Activated CD4-positive, alpha-beta memory T cell treated with anti-CD3 and anti-CD28 coated beads, Interleukin-2, amount 10 ng/mL, durations not matched to agents 7 days and 5 days (primary cell): ENCODE measurements at regions not wholly inside any gene's neighbourhood (a gene's known extent, or its start where the extent isn't known, plus 50 kb on each side); places are given as distances from the start of the nearest gene placed in this dataset.

Experiments used
- CTCF ChIA-PET: fragments of 350-600 bp; sonication (Branson Sonifier 250); formaldehyde crosslinking; loops from one replicate; lab custom pipeline; 2021; ENCODE audit warnings: antibody characterized with exemption, inconsistent platforms; lab: Charles Lee
- POLR2A ChIA-PET: fragments of 350-600 bp; sonication (Branson Sonifier 250); formaldehyde crosslinking; loops from one replicate; lab custom pipeline; 2021; ENCODE audit warnings: antibody characterized with exemption; lab: Charles Lee
- DNase-seq: peaks from one replicate; pipeline ENCODE4 v3.0.0-alpha.2; 2020
- H3K27ac Mint-ChIP-seq: one replicate; pipeline ENCODE4 v1.8.0; 2021; ENCODE audit warnings: mild to moderate bottlenecking, mixed read lengths
- H3K27me3 Mint-ChIP-seq: one replicate; pipeline ENCODE4 v1.8.0; 2021; ENCODE audit warnings: mixed read lengths
- H3K36me3 Mint-ChIP-seq: one replicate; pipeline ENCODE4 v1.8.0; 2021; ENCODE audit warnings: low read depth, mixed read lengths
- H3K4me1 Mint-ChIP-seq: one replicate; pipeline ENCODE4 v1.8.0; 2021; ENCODE audit warnings: mixed read lengths
- H3K4me3 Mint-ChIP-seq: one replicate; pipeline ENCODE4 v1.8.0; 2021; ENCODE audit warnings: mild to moderate bottlenecking, mixed read lengths
- H3K9me3 Mint-ChIP-seq: one replicate; pipeline ENCODE4 v1.8.0; 2021; ENCODE audit warnings: mixed read lengths

DNA sequence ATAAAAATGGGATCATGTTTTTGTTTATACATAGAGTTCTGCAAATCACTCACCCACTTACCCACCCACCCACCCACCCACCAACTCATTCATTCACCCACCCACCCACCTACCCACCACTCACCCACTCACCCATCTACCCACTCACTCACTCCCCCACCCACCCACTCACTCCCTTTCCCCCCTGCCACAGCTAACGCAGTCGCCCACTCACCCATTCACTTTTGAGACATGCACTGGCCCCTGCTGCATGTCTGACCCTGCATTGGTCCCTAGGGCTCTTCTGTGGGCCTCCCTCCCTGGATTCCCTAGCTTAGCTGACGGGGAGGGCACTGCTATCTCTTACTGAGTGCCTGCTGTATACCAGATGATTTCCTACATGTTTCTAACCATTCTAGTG is 100.4 kb upstream of the CSF3R start:
- Mint-ChIP-seq H3K4me1 (no peaks in the 10 kb centered on the region), H3K4me3 (no peak overlapping the region), H3K27me3 (peaks cover 23% of the 10 kb centered on the region), H3K27ac (no peak overlapping the region), H3K36me3 (no peaks in the 10 kb centered on the region), H3K9me3 (no peaks in the 10 kb centered on the region)
- ChIA-PET CTCF (no interaction called here), POLR2A (no interaction called here)
- DNase-seq = no peak

DNA sequence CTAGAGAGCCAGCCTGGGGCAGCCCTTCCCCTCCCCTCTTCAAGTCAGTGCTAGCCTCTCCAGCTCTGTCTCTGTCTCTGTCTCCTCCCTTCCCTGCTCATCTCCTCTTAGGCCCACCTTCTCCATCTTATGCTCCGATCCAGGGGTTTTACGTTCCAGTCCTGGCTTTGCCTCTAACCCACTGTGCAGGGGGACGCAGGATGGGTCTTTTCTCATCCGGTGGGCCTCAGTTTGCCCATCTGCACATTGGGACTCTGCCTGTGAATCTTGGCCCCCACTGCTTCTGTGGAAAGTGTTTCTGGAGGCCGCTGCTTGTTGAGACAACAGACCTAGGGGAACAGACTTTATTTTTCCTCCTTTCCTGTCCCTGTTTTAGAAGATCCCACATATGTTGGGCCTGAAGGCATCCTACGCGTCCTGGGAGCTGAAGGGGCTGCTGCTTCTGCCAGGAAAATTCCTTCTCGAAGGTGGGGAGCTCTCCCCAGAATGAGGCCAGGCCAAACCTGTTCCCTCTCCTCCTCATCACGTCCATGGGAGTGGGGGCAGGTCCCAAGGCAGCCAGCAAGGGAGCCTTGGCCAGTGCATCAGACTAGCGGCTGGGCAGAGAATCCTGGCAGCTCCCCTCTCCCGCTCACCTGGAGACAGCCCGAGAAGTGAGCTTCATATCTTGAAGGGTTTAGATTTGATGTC is 99.5 kb upstream of the CSF3R start:
- Mint-ChIP-seq H3K4me1 (no peaks in the 10 kb centered on the region), H3K27me3 (peaks cover 23% of the 10 kb centered on the region), H3K27ac (no peak overlapping the region), H3K4me3 (no peak overlapping the region), H3K36me3 (no peaks in the 10 kb centered on the region), H3K9me3 (no peaks in the 10 kb centered on the region)
- no peak for DNase-seq
- ChIA-PET CTCF (no interaction called here), POLR2A (no interaction called here)

DNA sequence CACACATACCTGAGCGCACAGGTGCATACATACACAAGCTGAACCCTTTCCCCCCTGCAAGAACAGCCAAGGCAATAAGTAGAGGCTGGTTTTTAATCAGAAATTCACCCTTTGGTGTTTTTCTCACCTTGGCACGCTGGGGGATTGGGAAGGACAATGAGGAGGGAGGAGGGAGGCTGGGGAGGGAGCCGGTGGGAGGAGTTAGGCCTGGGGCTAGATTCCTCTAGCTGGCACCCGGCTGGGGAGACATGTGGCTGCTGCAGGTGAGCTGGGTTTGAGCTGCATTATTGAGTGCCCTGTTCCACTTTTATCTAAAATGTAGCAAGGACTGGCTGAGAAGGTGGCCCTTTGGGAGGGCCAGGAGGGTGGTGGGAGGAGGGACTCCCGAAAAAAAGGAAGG is 97.8 kb upstream of the CSF3R start:
- DNase-seq = no peak
- ChIA-PET CTCF (no interaction called here), POLR2A (no interaction called here)

DNA sequence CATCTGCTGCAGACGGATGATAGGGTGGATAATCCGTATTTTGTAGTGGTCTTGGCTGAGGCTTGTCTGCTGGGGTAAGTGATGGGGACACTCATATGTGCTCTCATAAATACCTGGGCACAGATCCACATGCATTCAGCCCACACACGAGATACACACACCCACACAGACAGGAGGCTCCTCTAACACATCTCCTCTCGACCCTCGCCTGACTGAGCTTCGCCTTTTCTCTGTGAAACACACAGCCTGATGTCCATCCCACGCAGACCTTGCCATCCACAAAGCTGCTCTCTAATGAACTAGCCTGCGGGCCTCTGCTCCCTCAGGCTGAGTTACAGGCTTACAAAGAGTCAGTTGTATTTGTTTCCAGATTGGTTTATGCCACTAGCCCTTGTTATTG is 96.3 kb upstream of the CSF3R start:
- peaks cover 12% of the 10 kb centered on the region for H3K27me3 Mint-ChIP-seq
- ChIA-PET CTCF (interaction anchor here (1.2 kb wide), 1 partner anchor 63 kb away, joined by 3 read pairs; no protein-coding TSS in a partner anchor), POLR2A (no interaction called here)
- H3K27ac Mint-ChIP-seq = no peak overlapping the region
- H3K9me3 Mint-ChIP-seq = no peaks in the 10 kb centered on the region
- H3K4me3 Mint-ChIP-seq = no peak overlapping the region
- no peaks in the 10 kb centered on the region for H3K36me3 Mint-ChIP-seq
- no peak for DNase-seq
- H3K4me1 Mint-ChIP-seq = no peaks in the 10 kb centered on the region

More for the DNA sequence above, 97.8 kb upstream of the CSF3R start:
- Mint-ChIP-seq H3K27me3 (peaks cover 15% of the 10 kb centered on the region), H3K9me3 (no peaks in the 10 kb centered on the region), H3K4me1 (no peaks in the 10 kb centered on the region), H3K4me3 (no peak overlapping the region), H3K27ac (no peak overlapping the region), H3K36me3 (no peaks in the 10 kb centered on the region)

DNA sequence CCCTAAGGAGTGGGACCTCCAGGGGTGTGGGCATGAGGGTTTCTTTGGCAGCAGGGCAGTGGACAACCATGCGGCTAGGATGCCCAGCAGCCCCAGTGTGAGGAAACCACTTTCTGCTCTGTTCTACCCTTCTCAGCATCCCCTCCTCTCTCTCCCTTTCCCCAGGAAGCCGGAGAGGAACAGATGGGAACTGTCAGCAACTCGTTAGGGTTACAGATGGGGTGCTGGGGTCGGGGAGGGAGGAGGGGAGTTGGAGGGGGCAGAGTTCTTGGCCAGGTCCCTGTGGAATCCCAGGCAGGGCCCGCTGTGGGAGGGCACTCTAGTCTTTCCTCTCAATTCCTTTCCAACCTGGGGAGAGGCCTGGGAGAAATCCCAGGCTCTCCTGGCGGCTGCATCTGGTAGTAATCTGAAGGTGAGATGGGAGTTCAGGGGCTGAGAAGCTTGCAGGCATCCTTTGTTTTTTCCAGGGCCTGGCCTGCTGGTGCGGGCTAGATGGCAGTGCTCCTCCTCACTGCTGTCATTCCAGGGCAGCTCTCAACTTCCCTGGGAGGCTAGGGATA is 93.9 kb upstream of the CSF3R start:
- ChIA-PET CTCF (interaction anchor here (0.6 to 1.6 kb wide), 18 partner anchors 12 to 601 kb away, joined by 3 to 7 read pairs (median 3); no protein-coding TSS in a partner anchor), POLR2A (no interaction called here)
- H3K36me3 Mint-ChIP-seq = no peaks in the 10 kb centered on the region
- no peak for DNase-seq
- no peaks in the 10 kb centered on the region for H3K4me1 Mint-ChIP-seq
- H3K27me3 Mint-ChIP-seq = peaks cover 25% of the 10 kb centered on the region
- no peak overlapping the region for H3K27ac Mint-ChIP-seq
- no peaks in the 10 kb centered on the region for H3K9me3 Mint-ChIP-seq
- H3K4me3 Mint-ChIP-seq = no peak overlapping the region

DNA sequence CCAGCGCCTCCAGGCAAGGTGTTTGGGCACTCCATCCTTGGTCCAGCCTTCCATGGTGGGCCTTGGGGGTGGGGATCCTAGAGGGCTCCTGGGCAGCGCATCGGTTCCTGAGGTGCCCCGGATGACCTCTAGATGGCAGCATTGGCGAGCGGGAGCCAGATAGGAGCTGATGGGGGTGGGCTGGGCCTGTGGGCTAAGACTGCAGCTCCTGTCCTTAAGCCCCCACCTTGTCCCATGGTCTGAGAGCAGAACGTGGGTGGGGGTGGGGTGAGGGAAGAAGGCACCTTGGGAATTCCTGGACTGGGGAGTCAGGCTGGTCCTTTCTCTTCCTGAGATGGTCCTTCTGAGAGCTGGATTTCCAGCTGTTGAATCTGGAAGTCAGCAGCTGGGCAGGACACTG is 93.4 kb upstream of the CSF3R start:
- Mint-ChIP-seq H3K27ac (no peak overlapping the region), H3K27me3 (peaks cover 25% of the 10 kb centered on the region), H3K9me3 (no peaks in the 10 kb centered on the region), H3K4me1 (no peaks in the 10 kb centered on the region), H3K4me3 (no peak overlapping the region), H3K36me3 (no peaks in the 10 kb centered on the region)
- ChIA-PET CTCF (interaction anchor here (0.6 to 1.6 kb wide), 18 partner anchors 11 to 601 kb away, joined by 3 to 7 read pairs (median 3); no protein-coding TSS in a partner anchor), POLR2A (no interaction called here)
- DNase-seq = peak; percentile 54

DNA sequence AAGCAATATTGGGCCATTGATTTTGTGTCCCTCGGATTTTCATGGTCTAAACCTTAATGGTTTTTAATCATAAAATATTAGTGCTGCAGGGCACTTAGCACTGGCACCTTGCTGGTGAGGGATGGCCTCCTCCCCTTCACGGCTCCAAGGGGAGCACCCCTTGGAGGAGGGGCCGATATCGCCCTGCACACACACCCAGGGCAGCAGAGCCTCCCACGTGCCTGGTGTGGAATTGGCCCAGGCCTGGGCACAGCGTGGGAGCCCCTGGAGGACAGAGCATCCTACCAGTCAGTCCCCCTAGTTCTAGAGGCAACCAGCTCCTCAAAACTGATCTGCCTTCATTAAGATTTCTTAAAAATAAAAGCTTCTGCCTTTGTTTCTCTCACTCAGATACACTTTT is 90.7 kb upstream of the CSF3R start:
- POLR2A ChIA-PET = no interaction called here
- Mint-ChIP-seq H3K36me3 (no peaks in the 10 kb centered on the region), H3K4me1 (no peaks in the 10 kb centered on the region), H3K4me3 (no peak overlapping the region), H3K9me3 (no peaks in the 10 kb centered on the region), H3K27me3 (peaks cover 19% of the 10 kb centered on the region), H3K27ac (no peak overlapping the region)
- DNase-seq = no peak
- CTCF ChIA-PET = no interaction called here

DNA sequence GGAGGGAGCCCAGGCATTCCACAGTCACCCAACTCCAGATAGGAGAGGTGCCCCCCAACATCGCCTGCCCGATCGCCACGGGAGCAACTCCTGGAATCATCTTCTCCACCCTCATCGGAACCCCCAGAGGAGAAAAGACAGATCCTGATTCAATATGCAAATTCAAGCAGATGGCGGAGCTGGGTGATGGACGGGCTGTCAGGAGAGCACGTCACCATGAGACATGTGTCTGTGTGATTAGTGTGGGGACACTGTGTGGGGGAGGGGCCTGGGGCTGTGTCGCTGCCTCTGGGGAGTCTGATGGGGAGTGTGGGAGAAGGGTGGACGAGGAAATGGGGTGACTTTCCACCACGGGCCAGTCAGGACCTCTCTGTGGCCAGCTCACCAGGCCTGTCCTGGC is 90.2 kb upstream of the CSF3R start:
- DNase-seq = no peak
- H3K9me3 Mint-ChIP-seq = no peaks in the 10 kb centered on the region
- H3K27ac Mint-ChIP-seq = no peak overlapping the region
- H3K4me3 Mint-ChIP-seq = no peak overlapping the region
- H3K4me1 Mint-ChIP-seq = no peaks in the 10 kb centered on the region
- H3K36me3 Mint-ChIP-seq = no peaks in the 10 kb centered on the region
- ChIA-PET POLR2A (no interaction called here), CTCF (no interaction called here)
- H3K27me3 Mint-ChIP-seq = peaks cover 19% of the 10 kb centered on the region

DNA sequence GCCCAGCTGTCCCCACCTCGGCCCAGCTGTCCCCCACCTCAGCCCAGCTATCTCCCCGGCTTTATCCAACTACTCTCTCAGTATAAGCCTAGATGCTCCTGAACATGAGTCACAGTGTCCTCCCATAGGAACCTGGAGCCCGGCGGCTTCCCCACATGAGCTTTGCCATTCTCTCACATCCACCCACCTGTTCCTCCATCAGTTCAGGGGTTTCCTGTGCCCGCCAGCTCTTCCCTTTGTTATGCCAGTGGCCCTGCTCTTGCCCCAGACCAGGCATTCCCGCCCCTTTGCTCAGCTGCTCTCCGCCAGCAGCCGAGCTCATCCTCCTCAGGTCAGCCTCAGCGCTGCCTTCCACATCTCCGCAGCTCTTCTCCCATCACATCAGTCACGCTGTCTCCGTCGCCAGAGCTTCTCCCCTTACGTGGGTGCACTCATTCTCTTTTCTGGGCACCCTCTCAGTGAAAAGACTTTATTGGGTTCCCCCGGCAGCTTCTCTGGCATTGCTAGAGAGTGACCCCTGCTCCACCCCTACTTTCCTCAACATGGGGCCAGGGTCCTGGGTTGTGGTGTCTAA is 89.5 kb upstream of the CSF3R start:
- ChIA-PET POLR2A (no interaction called here), CTCF (interaction anchor here (1.1 kb wide), 1 partner anchor 56 kb away, joined by 3 read pairs; no protein-coding TSS in a partner anchor)
- Mint-ChIP-seq H3K4me3 (no peak overlapping the region), H3K9me3 (no peaks in the 10 kb centered on the region), H3K27ac (no peak overlapping the region), H3K36me3 (no peaks in the 10 kb centered on the region), H3K27me3 (peaks cover 19% of the 10 kb centered on the region), H3K4me1 (no peaks in the 10 kb centered on the region)
- DNase-seq = no peak

DNA sequence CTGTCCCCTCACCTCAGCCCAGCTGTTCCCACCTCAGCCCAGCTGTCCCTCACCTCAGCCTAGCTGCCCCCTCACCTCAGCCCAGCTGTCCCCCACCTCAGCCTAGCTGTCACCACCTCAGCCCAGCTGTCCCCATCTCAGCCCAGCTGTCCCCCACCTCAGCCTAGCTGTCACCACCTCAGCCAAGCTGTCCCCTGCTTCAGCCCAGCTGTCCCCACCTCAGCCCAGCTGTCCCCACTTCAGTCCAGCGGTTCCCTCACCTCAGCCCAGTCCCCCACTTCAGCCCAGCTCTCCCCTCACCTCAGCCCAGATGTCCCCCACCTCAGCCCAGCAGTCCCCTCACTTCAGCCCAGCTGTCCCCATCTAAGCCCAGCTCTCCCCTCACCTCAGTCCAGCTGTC is 88.4 kb upstream of the CSF3R start:
- Mint-ChIP-seq H3K36me3 (no peaks in the 10 kb centered on the region), H3K4me1 (no peaks in the 10 kb centered on the region)
- CTCF ChIA-PET = no interaction called here

DNA sequence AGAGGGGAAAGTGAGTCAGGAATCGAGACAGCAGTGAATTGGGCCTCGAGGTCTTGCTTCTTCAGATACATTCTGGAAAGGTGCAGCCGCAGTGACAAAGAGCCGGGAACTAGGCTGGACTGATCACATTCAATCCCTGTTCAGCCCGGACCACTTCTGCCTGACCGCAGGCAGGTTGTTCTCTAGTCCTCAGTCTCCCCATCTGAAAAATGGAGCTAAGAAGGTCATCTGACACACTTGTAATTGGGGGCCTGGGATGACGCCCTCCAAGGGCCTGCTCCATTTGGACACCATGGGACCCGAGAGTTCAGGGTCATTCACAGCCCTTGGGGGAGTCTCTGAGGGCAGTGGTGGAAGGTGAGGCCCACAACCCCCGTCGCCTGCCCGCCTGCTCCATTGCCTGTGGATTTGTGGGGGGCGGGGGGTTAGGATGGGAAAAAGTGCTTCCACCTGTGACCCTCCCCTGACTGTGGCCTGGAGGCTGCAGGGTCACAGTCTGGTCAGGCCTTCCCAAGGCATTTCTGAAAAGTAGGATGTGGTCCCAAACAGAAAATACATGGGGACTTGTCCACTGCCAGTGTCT is 87.9 kb upstream of the CSF3R start:
- H3K9me3 Mint-ChIP-seq = no peaks in the 10 kb centered on the region
- H3K4me3 Mint-ChIP-seq = no peak overlapping the region
- DNase-seq = no peak
- ChIA-PET POLR2A (no interaction called here), CTCF (no interaction called here)
- no peaks in the 10 kb centered on the region for H3K36me3 Mint-ChIP-seq
- H3K27me3 Mint-ChIP-seq = peaks cover 16% of the 10 kb centered on the region
- H3K4me1 Mint-ChIP-seq = no peaks in the 10 kb centered on the region
- H3K27ac Mint-ChIP-seq = no peak overlapping the region

More for the DNA sequence above, 88.4 kb upstream of the CSF3R start:
- POLR2A ChIA-PET = no interaction called here
- DNase-seq = no peak
- H3K9me3 Mint-ChIP-seq = no peaks in the 10 kb centered on the region
- H3K4me3 Mint-ChIP-seq = no peak overlapping the region
- peaks cover 19% of the 10 kb centered on the region for H3K27me3 Mint-ChIP-seq
- H3K27ac Mint-ChIP-seq = no peak overlapping the region

DNA sequence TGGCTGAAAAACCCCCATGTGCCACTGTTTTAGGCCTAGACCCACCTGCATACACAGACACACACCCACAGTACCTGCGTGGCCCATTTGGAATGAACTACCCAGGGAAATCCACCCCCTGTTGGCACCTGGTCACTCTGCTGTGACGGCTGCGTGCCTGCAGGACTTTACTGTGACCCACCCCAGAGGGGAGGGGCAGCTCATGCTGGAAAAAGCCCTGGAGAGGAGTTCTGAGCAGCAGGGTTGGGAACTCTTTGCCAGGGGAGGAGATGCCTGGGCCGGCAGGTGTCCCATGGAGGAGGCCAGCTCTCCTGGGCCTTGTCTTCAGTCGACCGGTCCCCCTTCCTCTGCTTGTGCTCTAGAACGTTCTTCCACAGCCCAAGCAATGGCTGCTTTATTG is 87.3 kb upstream of the CSF3R start:
- H3K9me3 Mint-ChIP-seq = no peaks in the 10 kb centered on the region
- H3K27me3 Mint-ChIP-seq = peaks cover 16% of the 10 kb centered on the region
- no peaks in the 10 kb centered on the region for H3K36me3 Mint-ChIP-seq
- ChIA-PET CTCF (no interaction called here), POLR2A (no interaction called here)
- no peak for DNase-seq
- H3K4me1 Mint-ChIP-seq = no peaks in the 10 kb centered on the region
- no peak overlapping the region for H3K27ac Mint-ChIP-seq
- H3K4me3 Mint-ChIP-seq = no peak overlapping the region

DNA sequence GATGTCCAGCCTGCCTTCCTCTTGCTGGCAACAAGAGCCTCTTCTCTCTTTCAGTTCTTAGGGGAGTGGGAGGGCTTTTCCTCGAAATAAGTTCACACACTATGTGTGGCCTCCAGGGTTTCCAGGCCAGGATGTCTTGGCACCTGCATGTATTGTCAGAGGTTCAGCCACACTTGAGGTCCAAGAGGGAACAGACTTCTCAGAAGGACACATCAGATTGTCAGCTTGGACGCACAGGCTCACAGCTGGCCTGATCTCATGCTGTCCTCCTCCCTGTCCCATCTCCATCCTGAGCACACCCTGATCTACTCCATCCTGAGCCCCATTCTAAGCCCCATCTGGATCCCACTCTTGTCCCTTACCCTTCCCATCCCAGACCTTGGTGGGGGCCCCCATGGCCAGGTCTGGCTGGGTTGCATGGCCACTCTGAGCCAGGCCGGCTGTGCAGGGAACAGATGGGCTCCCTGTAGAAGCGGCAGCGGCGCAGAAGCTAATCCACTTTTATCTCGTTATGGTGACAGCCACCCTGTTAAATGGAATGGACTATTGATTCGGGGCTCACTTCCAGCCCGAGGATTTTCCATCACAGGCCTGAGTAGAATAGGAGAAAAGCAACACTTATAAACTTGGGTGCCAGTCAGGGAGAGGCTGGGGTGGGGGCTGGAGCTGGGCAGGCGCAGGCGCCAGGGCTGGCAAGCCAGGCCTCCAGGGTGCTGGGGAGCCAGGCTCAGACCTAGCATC is 85.1 kb upstream of the CSF3R start:
- H3K27me3 Mint-ChIP-seq = peaks cover 9% of the 10 kb centered on the region
- CTCF ChIA-PET = no interaction called here
- no peaks in the 10 kb centered on the region for H3K36me3 Mint-ChIP-seq
- H3K4me3 Mint-ChIP-seq = no peak overlapping the region
- DNase-seq = no peak
- H3K27ac Mint-ChIP-seq = no peak overlapping the region
- no peaks in the 10 kb centered on the region for H3K9me3 Mint-ChIP-seq
- H3K4me1 Mint-ChIP-seq = no peaks in the 10 kb centered on the region
- POLR2A ChIA-PET = no interaction called here
